ENCODE measurements at regions not wholly inside any gene's neighbourhood (a gene's known extent, or its start where the extent isn't known, plus 50 kb on each side); places are given as distances from the start of the nearest gene placed in this dataset.

DNA sequence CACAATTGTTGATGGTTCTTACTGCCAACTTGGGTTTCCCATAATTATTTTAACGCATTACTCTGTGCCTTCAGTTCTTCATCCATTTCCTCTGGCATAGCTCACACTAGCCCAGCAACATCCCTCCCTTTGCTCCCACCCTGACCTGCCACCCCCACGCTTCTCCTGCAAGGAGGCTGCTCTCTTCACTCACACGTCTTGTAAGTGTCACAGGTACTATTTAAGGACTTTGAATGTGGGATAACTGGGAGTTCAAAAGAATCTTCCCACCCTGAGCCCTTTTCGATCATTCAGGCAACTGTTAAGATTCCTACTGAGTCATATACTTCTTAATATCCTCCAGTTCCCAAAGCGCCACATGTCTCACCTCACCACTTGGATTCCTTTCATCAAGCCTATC, 95.4 kb downstream of the PXDC1 start:
- Histone ChIP-seq H3K27ac (no peak overlapping the region), H3K36me3 (no peaks in the 10 kb centered on the region), H3K4me1 (ENCODE audit: control insufficient read depth in 1 of 2, low read depth in 2 of 2) (no peaks in the 10 kb centered on the region), H3K9me3 (no peaks in the 10 kb centered on the region), H3K4me3 (no peak overlapping the region), H3K27me3 (replicated peaks; ENCODE audit: insufficient read depth) (no peaks in the 10 kb centered on the region)
- TF ChIP-seq, protein P1, sequence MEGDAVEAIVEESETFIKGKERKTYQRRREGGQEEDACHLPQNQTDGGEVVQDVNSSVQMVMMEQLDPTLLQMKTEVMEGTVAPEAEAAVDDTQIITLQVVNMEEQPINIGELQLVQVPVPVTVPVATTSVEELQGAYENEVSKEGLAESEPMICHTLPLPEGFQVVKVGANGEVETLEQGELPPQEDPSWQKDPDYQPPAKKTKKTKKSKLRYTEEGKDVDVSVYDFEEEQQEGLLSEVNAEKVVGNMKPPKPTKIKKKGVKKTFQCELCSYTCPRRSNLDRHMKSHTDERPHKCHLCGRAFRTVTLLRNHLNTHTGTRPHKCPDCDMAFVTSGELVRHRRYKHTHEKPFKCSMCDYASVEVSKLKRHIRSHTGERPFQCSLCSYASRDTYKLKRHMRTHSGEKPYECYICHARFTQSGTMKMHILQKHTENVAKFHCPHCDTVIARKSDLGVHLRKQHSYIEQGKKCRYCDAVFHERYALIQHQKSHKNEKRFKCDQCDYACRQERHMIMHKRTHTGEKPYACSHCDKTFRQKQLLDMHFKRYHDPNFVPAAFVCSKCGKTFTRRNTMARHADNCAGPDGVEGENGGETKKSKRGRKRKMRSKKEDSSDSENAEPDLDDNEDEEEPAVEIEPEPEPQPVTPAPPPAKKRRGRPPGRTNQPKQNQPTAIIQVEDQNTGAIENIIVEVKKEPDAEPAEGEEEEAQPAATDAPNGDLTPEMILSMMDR (IDR thresholded peaks at IDR 0.05), result no peak
- DNase-seq (ENCODE audit: low spot score), result no peak
- ATAC-seq (ENCODE audit: insufficient number of reproducible peaks, low FRiP score, low read depth), result no peak

DNA sequence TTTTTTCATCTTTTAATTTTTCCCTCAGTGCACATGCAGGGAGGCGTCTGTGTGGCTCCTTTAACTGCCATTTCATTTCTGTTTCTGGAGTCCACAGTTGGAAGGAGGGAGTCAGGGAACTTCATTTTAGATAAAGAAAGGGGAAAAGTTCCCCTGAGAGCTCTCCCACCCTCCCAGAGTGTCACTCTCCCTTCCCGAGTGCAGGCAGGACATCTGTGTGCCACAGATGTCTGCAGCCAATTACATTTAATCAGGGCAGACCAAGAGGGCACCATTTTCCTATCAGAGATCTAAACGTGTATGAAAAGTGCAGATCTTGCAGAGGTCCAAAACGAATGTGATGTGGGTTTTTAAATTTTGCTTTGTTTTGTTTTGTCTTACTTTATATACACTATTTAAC, 96.6 kb downstream of the PXDC1 start:
- no peak overlapping the region for H3K27ac ChIP-seq
- no peaks in the 10 kb centered on the region for H3K9me3 ChIP-seq
- H3K27me3 ChIP-seq (replicated peaks; ENCODE audit: insufficient read depth), result no peaks in the 10 kb centered on the region
- DNase-seq (ENCODE audit: low spot score) (no peak), ATAC-seq (ENCODE audit: insufficient number of reproducible peaks, low FRiP score, low read depth) (no peak)
- TF ChIP-seq, protein P1 (IDR thresholded peaks at IDR 0.05), result no peak
- no peaks in the 10 kb centered on the region for H3K4me1 ChIP-seq (ENCODE audit: control insufficient read depth in 1 of 2, low read depth in 2 of 2)
- no peak overlapping the region for H3K4me3 ChIP-seq
- no peaks in the 10 kb centered on the region for H3K36me3 ChIP-seq

DNA sequence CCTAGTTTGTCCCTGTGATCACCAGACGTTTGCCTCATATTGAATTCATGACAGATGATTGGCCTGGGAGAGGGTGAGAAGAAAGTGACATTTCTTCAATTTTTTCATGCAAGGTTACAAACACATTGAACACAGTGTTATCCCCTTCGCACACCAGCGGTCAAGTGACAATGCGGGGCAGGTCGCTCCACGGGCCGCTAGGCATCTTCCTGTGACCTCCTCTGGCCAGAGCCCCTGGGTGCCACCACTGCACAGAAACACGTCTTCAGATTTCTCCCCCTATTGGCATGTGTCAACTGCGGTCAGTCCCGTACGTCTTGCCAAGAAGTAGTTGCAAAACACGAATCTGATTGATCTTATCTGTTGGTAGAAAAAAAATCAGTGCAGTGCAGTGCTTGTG, 97.1 kb downstream of the PXDC1 start:
- no peak for DNase-seq (ENCODE audit: low spot score)
- Histone ChIP-seq H3K9me3 (no peaks in the 10 kb centered on the region), H3K36me3 (no peaks in the 10 kb centered on the region), H3K4me3 (no peak overlapping the region), H3K4me1 (ENCODE audit: control insufficient read depth in 1 of 2, low read depth in 2 of 2) (no peaks in the 10 kb centered on the region), H3K27ac (no peak overlapping the region), H3K27me3 (replicated peaks; ENCODE audit: insufficient read depth) (no peaks in the 10 kb centered on the region)
- TF ChIP-seq, protein P1 (IDR thresholded peaks at IDR 0.05), result no peak
- no peak for ATAC-seq (ENCODE audit: insufficient number of reproducible peaks, low FRiP score, low read depth)

DNA sequence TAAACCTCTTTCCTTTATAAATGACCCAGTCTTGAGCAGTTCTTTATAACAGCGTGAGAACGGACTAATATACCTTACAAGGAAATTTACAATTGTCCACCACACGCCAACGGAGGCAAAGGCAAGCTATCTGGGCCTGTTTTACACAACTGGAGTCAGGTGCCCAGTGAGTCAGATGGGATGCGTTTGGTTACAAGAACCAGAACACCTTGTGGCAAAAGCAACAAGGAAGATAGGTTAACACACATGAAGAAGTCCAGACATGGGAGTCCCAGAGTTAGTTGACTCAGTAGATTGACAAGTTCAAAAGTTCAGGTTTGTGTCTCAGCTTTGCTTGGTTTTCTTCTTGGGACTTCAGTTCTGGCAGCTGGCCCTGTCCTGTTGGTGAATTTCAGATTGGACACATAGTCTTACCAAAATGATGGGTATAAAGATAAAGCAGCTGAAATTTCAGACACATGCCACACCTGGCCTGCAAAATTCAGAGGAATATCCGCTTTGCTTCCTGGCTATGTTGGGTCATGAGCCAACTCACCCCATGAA, 97.9 kb downstream of the PXDC1 start:
- H3K4me3 ChIP-seq, result no peak overlapping the region
- DNase-seq (ENCODE audit: low spot score) (no peak), ATAC-seq (ENCODE audit: insufficient number of reproducible peaks, low FRiP score, low read depth) (no peak)
- H3K4me1 ChIP-seq (ENCODE audit: control insufficient read depth in 1 of 2, low read depth in 2 of 2), result no peaks in the 10 kb centered on the region
- no peaks in the 10 kb centered on the region for H3K9me3 ChIP-seq
- no peaks in the 10 kb centered on the region for H3K27me3 ChIP-seq (replicated peaks; ENCODE audit: insufficient read depth)
- H3K27ac ChIP-seq, result no peak overlapping the region
- no peaks in the 10 kb centered on the region for H3K36me3 ChIP-seq
- TF ChIP-seq, protein P1 (IDR thresholded peaks at IDR 0.05), result no peak

DNA sequence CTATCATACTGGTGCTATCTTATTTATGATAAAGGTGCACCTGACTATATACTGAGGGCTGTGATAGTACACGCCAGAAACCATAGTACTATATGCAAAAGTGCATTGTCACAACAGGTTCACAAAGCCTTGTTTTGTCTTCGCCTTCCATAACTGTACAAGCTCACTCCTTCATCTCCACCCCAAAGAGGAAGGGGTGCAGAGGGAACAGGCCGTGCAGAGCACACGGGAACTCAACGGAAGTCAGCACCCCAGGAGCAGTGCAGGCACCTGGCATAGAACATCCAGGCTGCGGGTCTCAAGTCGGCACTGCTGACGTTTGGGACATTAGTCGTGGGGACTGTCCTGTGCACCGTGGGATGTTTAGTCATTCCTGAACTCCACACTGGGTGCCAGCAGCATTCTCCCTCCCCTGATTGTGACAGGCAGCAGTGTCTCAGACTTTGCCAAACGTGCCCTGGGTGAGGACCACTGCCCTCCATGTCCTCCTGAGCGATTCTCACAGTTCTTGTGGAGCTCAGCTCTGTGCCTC, 99.7 kb downstream of the PXDC1 start:
- Histone ChIP-seq H3K9me3 (no peaks in the 10 kb centered on the region), H3K4me3 (no peak overlapping the region), H3K27ac (no peak overlapping the region), H3K27me3 (replicated peaks; ENCODE audit: insufficient read depth) (no peaks in the 10 kb centered on the region), H3K4me1 (ENCODE audit: control insufficient read depth in 1 of 2, low read depth in 2 of 2) (no peaks in the 10 kb centered on the region), H3K36me3 (no peaks in the 10 kb centered on the region)
- DNase-seq (ENCODE audit: low spot score) (no peak), ATAC-seq (ENCODE audit: insufficient number of reproducible peaks, low FRiP score, low read depth) (no peak)
- TF ChIP-seq, protein P1 (IDR thresholded peaks at IDR 0.05), result no peak

Measured in thoracic aorta (tissue), 2 donors.